SU-DHL-6 (cell line): ENCODE measurements at regions not wholly inside any gene's neighbourhood (a gene's known extent, or its start where the extent isn't known, plus 50 kb on each side); places are given as distances from the start of the nearest gene placed in this dataset.

Experiments
- H2AFZ ChIP-seq: fragments of 200-600 bp; sonication (generic); 2 replicates; pipeline ENCODE4 v1.6.1; 2014; ENCODE audit warnings: low read depth, mild to moderate bottlenecking, moderate library complexity, mixed read lengths, antibody characterized with exemption, low read length; ENCODE audit not compliant: severe bottlenecking
- H3F3A ChIP-seq: fragments of 200-600 bp; shearing (Covaris generic); 2 replicates; pipeline ENCODE4 v1.6.0; 2016; ENCODE audit warnings: antibody characterized with exemption, mild to moderate bottlenecking; ENCODE audit not compliant: insufficient read depth
- H3K27ac ChIP-seq: fragments of 200-600 bp; sonication (generic); 2 replicates; pipeline ENCODE4 v1.5.1; 2016; ENCODE audit warnings: low read depth, mild to moderate bottlenecking, low read length, moderate library complexity, mixed read lengths
- H3K27me3 ChIP-seq: fragments of 200-600 bp; sonication (generic), shearing (Covaris generic); 2 replicates; pipeline ENCODE4 v1.6.0; 2014; ENCODE audit warnings: mild to moderate bottlenecking, low read length
- H3K36me3 ChIP-seq: fragments of 200-600 bp; sonication (generic); 2 replicates; pipeline ENCODE4 v1.6.1; 2014; ENCODE audit warnings: mild to moderate bottlenecking, low read length, mixed read lengths
- H3K4me2 ChIP-seq: fragments of 300-600, 200-600 bp; shearing (Covaris generic), sonication (generic); 2 replicates; pipeline ENCODE4 v1.6.0; 2014; ENCODE audit warnings: low read length, low read depth, mild to moderate bottlenecking; ENCODE audit not compliant: poor library complexity, severe bottlenecking
- H3K4me3 ChIP-seq: fragments of 200-600 bp; sonication (generic); 2 replicates; pipeline ENCODE4 v1.5.1; 2014; ENCODE audit warnings: antibody characterized with exemption, low read length, mild to moderate bottlenecking, mixed read lengths; ENCODE audit not compliant: insufficient read depth, poor library complexity, severe bottlenecking
- H3K79me2 ChIP-seq: fragments of 200-600 bp; sonication (generic); 2 replicates; pipeline ENCODE4 v1.6.1; 2014; ENCODE audit warnings: mild to moderate bottlenecking, low read length, moderate library complexity; ENCODE audit not compliant: insufficient read depth
- H3K9ac ChIP-seq: fragments of 200-600 bp; sonication (generic); 2 replicates; pipeline ENCODE4 v1.7.0; 2014; ENCODE audit warnings: mild to moderate bottlenecking, low read length
- H3K9me2 ChIP-seq: fragments of 200-600 bp; sonication (generic); replicated peaks from 2 replicates; pipeline ENCODE4 v1.6.1; 2014; ENCODE audit warnings: low read length; ENCODE audit not compliant: insufficient read depth
- H3K9me3 ChIP-seq: fragments of 200-600 bp; sonication (generic); 2 replicates; pipeline ENCODE4 v1.6.1; 2014; ENCODE audit warnings: low read length, mixed read lengths; ENCODE audit not compliant: insufficient read depth
- H4K20me1 ChIP-seq: fragments of 200-600 bp; sonication (generic); 2 replicates; pipeline ENCODE4 v1.6.1; 2014; ENCODE audit warnings: low read depth, mild to moderate bottlenecking, antibody characterized with exemption, low read length, moderate library complexity, mixed read lengths
- CTCF ChIP-seq: fragments of 200-600 bp; sonication (generic); IDR thresholded peaks from one replicate; pipeline ENCODE4 v1.5.1; 2017; ENCODE audit warnings: antibody characterized with exemption, mild to moderate bottlenecking, low read length, moderate library complexity; ENCODE audit not compliant: insufficient read depth, poor library complexity, severe bottlenecking
- EZH2phosphoT487 ChIP-seq: fragments of 200-600 bp; sonication (generic), shearing (Covaris generic); conservative IDR thresholded peaks from 2 replicates; pipeline ENCODE4 v1.6.1; 2018; ENCODE audit warnings: mild to moderate bottlenecking, antibody characterized with exemption, low read length, moderate library complexity, mixed read lengths

GRCh38 chr11:91382946-91383345 is 841.7 kb upstream of the FAT3 start:
- Histone ChIP-seq H3K36me3 (no peaks in the 10 kb centered on the region), H3K27me3 (no peaks in the 10 kb centered on the region), H3K27ac (no peak overlapping the region), H4K20me1 (no peaks in the 10 kb centered on the region), H3F3A (no peaks in the 10 kb centered on the region), H3K4me2 (no peak overlapping the region), H3K4me3 (no peak overlapping the region), H3K9me2 (no peaks in the 10 kb centered on the region), H3K9me3 (no peaks in the 10 kb centered on the region), H3K79me2 (no peaks in the 10 kb centered on the region), H2AFZ (no peak overlapping the region), H3K9ac (no peak overlapping the region)
- TF ChIP-seq EZH2phosphoT487 (no peak), CTCF (no peak)

GRCh38 chr11:91374794-91375193 is 849.8 kb upstream of the FAT3 start:
- TF ChIP-seq EZH2phosphoT487 (no peak), CTCF (no peak)
- no peaks in the 10 kb centered on the region for H3K27me3 ChIP-seq
- no peaks in the 10 kb centered on the region for H4K20me1 ChIP-seq
- no peak overlapping the region for H3K4me2 ChIP-seq
- H3K4me3 ChIP-seq = no peak overlapping the region
- no peaks in the 10 kb centered on the region for H3K36me3 ChIP-seq
- H2AFZ ChIP-seq = no peak overlapping the region
- no peak overlapping the region for H3K27ac ChIP-seq
- no peaks in the 10 kb centered on the region for H3F3A ChIP-seq
- no peaks in the 10 kb centered on the region for H3K79me2 ChIP-seq
- H3K9me2 ChIP-seq = no peaks in the 10 kb centered on the region
- H3K9ac ChIP-seq = no peak overlapping the region
- no peaks in the 10 kb centered on the region for H3K9me3 ChIP-seq

DNA sequence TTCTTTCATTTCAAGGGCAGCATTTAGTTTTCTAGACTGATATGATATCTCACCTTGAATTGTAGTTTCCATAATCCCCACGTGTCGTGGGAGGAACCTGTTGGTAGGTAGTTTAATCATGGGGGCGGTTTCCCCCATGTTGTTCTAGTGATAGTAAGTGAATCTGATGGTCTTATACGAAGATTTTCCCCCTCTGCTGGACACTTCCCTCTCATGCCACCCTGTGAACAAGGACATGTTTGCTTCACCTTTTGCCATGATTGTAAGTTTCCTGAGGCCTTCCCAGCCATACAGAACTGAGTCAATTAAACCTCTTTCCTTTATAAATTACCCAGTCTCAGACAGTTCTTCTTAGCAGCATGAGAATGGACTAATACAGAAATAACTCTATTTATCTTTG is 851.1 kb upstream of the FAT3 start:
- H3F3A ChIP-seq = no peaks in the 10 kb centered on the region
- H4K20me1 ChIP-seq = no peaks in the 10 kb centered on the region
- no peak overlapping the region for H3K27ac ChIP-seq
- H3K9me3 ChIP-seq = no peaks in the 10 kb centered on the region
- H2AFZ ChIP-seq = no peak overlapping the region
- no peaks in the 10 kb centered on the region for H3K79me2 ChIP-seq
- H3K27me3 ChIP-seq = no peaks in the 10 kb centered on the region
- no peak overlapping the region for H3K9ac ChIP-seq
- H3K4me2 ChIP-seq = no peak overlapping the region
- no peaks in the 10 kb centered on the region for H3K9me2 ChIP-seq
- no peak overlapping the region for H3K4me3 ChIP-seq
- H3K36me3 ChIP-seq = no peaks in the 10 kb centered on the region
- TF ChIP-seq CTCF (no peak), EZH2phosphoT487 (no peak)
